ENCODE measurements at regions not wholly inside any gene's neighbourhood (a gene's known extent, or its start where the extent isn't known, plus 50 kb on each side); places are given as distances from the start of the nearest gene placed in this dataset.

- DNase-seq = no peak
Observed at GRCh38 chr15:47824147-47824546, 106.8 kb downstream of the SEMA6D start.

- no peak for DNase-seq
Observed at GRCh38 chr15:47829667-47830066, 112.4 kb downstream of the SEMA6D start.

GRCh38 chr15:47834093-47834492 lies 116.8 kb downstream of the SEMA6D start:
- DNase-seq = no peak

GRCh38 chr15:47839233-47839825 lies 122.0 kb downstream of the SEMA6D start:
- DNase-seq = peak in 7 of 56 donors; percentile 8 to 43 (median 15)

- no peak for DNase-seq
Observed at GRCh38 chr15:47843124-47843663, 125.9 kb downstream of the SEMA6D start.

GRCh38 chr15:47844437-47844836 lies 127.1 kb downstream of the SEMA6D start:
- no peak for DNase-seq

- DNase-seq = peak in 29 of 56 donors; percentile 5 to 77 (median 28)
Observed at GRCh38 chr15:47846128-47846868, 129.0 kb downstream of the SEMA6D start.

- DNase-seq = no peak
Observed at GRCh38 chr15:47846876-47847275, 129.6 kb downstream of the SEMA6D start.

GRCh38 chr15:47856071-47856470 lies 138.8 kb downstream of the SEMA6D start:
- no peak for DNase-seq

- no peak for DNase-seq
Observed at GRCh38 chr15:47857014-47857775, 139.9 kb downstream of the SEMA6D start.

GRCh38 chr15:47857776-47858167 lies 140.5 kb downstream of the SEMA6D start:
- DNase-seq = no peak

GRCh38 chr15:47861111-47861903 lies 144.0 kb downstream of the SEMA6D start:
- no peak for DNase-seq

GRCh38 chr15:47862402-47862801 lies 145.1 kb downstream of the SEMA6D start:
- DNase-seq = no peak

- DNase-seq = no peak
Observed at GRCh38 chr15:47866446-47866845, 149.1 kb downstream of the SEMA6D start.

GRCh38 chr15:47870300-47870955 lies 153.1 kb downstream of the SEMA6D start:
- DNase-seq = no peak

GRCh38 chr15:47870956-47871625 lies 153.8 kb downstream of the SEMA6D start:
- peak in 1 of 56 donors; percentile 6 for DNase-seq

GRCh38 chr15:47872208-47872607 lies 154.9 kb downstream of the SEMA6D start:
- no peak for DNase-seq

- no peak for DNase-seq
Observed at GRCh38 chr15:47872869-47873432, 155.6 kb downstream of the SEMA6D start.

- DNase-seq = no peak
Observed at GRCh38 chr15:47876986-47877385, 159.7 kb downstream of the SEMA6D start.

GRCh38 chr15:47877836-47878235 lies 160.5 kb downstream of the SEMA6D start:
- no peak for DNase-seq

Data from amygdala (tissue), 56 donors.